ENCODE measurements at regions not wholly inside any gene's neighbourhood (a gene's known extent, or its start where the extent isn't known, plus 50 kb on each side); places are given as distances from the start of the nearest gene placed in this dataset.
"Not testable (repeated sequence)": the region's sequence is repeated elsewhere in the genome, so short reads cannot be mapped to it uniquely, and the experiment has no call there.

DNA sequence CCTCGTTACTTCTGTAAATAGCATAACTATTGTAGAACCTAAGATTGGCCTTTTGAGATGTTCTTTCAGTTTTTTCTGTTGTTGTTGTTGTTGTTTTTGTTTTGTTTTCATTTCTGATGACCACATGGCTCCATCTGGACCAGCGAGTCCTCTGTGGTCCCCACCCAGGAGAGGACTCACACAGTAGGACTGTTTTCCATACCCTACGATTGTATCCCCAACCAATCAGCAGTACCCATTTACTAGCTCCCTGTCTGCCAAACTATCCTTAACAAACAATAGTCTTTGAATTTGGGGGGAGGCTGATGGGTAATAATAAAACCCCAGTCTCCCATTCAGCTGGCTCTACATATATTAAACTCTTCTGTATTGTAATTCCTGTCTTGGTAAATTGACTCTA lies 329.5 kb downstream of the SEMA3D start:
- in situ Hi-C loops (cut with HindIII; ENCODE audit: low pct_unique_long_range_greater_than_20kb, low sequenced_read_pairs) (no loop called here), intact Hi-C loops (cut with micrococcal nuclease; ENCODE audit: unreplicated experiment) (no loop called here)
- ATAC-seq (no peak), DNase-seq (ENCODE audit: low read depth, low spot score) (no peak)
- CTCF ChIA-PET, result interaction anchor here (0.6 kb wide), 1 partner anchor 542 kb away, joined by 5 read pairs; no protein-coding TSS in a partner anchor
- POLR2A ChIA-PET, result no interaction called here
- BruUV-seq (replicated peaks), result no TSS peak
- no peak overlapping the region for H3K4me3 ChIP-seq (ENCODE audit: low read depth in 2 of 2, low read length in 2 of 2)
- H3K4me1 ChIP-seq (ENCODE audit: control insufficient read depth, insufficient read depth, low read length), result no peaks in the 10 kb centered on the region
- H3K9me3 ChIP-seq (ENCODE audit: control insufficient read depth, insufficient read depth, low read depth, low read length), result no peaks in the 10 kb centered on the region
- no peaks in the 10 kb centered on the region for H3K27me3 ChIP-seq (ENCODE audit: control insufficient read depth, insufficient read depth, low read length)
- H3K27ac ChIP-seq (ENCODE audit: low read length), result no peak overlapping the region
- no peaks in the 10 kb centered on the region for H3K36me3 ChIP-seq (ENCODE audit: control insufficient read depth, insufficient read depth, low read length)
- TF ChIP-seq, protein P1, sequence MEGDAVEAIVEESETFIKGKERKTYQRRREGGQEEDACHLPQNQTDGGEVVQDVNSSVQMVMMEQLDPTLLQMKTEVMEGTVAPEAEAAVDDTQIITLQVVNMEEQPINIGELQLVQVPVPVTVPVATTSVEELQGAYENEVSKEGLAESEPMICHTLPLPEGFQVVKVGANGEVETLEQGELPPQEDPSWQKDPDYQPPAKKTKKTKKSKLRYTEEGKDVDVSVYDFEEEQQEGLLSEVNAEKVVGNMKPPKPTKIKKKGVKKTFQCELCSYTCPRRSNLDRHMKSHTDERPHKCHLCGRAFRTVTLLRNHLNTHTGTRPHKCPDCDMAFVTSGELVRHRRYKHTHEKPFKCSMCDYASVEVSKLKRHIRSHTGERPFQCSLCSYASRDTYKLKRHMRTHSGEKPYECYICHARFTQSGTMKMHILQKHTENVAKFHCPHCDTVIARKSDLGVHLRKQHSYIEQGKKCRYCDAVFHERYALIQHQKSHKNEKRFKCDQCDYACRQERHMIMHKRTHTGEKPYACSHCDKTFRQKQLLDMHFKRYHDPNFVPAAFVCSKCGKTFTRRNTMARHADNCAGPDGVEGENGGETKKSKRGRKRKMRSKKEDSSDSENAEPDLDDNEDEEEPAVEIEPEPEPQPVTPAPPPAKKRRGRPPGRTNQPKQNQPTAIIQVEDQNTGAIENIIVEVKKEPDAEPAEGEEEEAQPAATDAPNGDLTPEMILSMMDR (IDR thresholded peaks at IDR 0.05), result no peak
- TF ChIP-seq, protein P2, sequence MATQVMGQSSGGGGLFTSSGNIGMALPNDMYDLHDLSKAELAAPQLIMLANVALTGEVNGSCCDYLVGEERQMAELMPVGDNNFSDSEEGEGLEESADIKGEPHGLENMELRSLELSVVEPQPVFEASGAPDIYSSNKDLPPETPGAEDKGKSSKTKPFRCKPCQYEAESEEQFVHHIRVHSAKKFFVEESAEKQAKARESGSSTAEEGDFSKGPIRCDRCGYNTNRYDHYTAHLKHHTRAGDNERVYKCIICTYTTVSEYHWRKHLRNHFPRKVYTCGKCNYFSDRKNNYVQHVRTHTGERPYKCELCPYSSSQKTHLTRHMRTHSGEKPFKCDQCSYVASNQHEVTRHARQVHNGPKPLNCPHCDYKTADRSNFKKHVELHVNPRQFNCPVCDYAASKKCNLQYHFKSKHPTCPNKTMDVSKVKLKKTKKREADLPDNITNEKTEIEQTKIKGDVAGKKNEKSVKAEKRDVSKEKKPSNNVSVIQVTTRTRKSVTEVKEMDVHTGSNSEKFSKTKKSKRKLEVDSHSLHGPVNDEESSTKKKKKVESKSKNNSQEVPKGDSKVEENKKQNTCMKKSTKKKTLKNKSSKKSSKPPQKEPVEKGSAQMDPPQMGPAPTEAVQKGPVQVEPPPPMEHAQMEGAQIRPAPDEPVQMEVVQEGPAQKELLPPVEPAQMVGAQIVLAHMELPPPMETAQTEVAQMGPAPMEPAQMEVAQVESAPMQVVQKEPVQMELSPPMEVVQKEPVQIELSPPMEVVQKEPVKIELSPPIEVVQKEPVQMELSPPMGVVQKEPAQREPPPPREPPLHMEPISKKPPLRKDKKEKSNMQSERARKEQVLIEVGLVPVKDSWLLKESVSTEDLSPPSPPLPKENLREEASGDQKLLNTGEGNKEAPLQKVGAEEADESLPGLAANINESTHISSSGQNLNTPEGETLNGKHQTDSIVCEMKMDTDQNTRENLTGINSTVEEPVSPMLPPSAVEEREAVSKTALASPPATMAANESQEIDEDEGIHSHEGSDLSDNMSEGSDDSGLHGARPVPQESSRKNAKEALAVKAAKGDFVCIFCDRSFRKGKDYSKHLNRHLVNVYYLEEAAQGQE (IDR thresholded peaks at IDR 0.05; ENCODE audit: insufficient read depth in 1 of 2, low read depth in 2 of 2, low read length in 1 of 2), result no peak
- TF ChIP-seq TCF7L2 (IDR thresholded peaks at IDR 0.05; ENCODE audit: low read depth, low read length) (no peak), POLR2AphosphoS5 (IDR thresholded peaks at IDR 0.05; ENCODE audit: low read depth, low read length) (no peak), SIN3A (IDR thresholded peaks at IDR 0.05; ENCODE audit: borderline replicate concordance, insufficient read depth, low read depth, low read length) (no peak)

DNA sequence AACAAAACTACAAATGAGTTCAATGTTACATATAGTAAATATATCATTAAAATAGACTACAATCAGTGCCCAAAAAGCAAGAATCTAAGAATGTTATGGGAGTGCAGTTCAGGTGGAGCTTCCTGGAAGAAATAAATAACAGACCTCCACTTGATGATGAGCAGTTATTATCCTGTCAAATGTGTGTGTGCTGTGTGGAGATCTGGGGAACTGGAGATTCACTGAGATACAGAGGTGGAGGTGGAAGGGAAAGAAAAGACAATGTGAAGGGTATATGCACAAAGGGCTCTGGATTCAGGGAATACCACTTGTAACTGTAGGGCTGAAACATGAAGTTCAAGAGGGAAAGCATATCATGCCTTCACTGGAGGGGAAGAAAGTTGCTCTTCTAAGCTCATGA lies 331.1 kb downstream of the SEMA3D start:
- Histone ChIP-seq H3K27ac (ENCODE audit: low read length) (no peak overlapping the region), H3K9me3 (ENCODE audit: control insufficient read depth, insufficient read depth, low read depth, low read length) (no peaks in the 10 kb centered on the region), H3K4me1 (ENCODE audit: control insufficient read depth, insufficient read depth, low read length) (no peaks in the 10 kb centered on the region), H3K27me3 (ENCODE audit: control insufficient read depth, insufficient read depth, low read length) (no peaks in the 10 kb centered on the region), H3K36me3 (ENCODE audit: control insufficient read depth, insufficient read depth, low read length) (no peaks in the 10 kb centered on the region), H3K4me3 (ENCODE audit: low read depth in 2 of 2, low read length in 2 of 2) (no peak overlapping the region)
- CTCF ChIA-PET, result no interaction called here
- ATAC-seq (no peak), DNase-seq (ENCODE audit: low read depth, low spot score) (no peak)
- no TSS peak for BruUV-seq (replicated peaks)
- TF ChIP-seq SIN3A (IDR thresholded peaks at IDR 0.05; ENCODE audit: borderline replicate concordance, insufficient read depth, low read depth, low read length) (no peak), TCF7L2 (IDR thresholded peaks at IDR 0.05; ENCODE audit: low read depth, low read length) (no peak), POLR2AphosphoS5 (IDR thresholded peaks at IDR 0.05; ENCODE audit: low read depth, low read length) (no peak)
- TF ChIP-seq, protein P2 (IDR thresholded peaks at IDR 0.05; ENCODE audit: insufficient read depth in 1 of 2, low read depth in 2 of 2, low read length in 1 of 2), result no peak
- TF ChIP-seq, protein P1 (IDR thresholded peaks at IDR 0.05), result no peak
- intact Hi-C loops (cut with micrococcal nuclease; ENCODE audit: unreplicated experiment) (no loop called here), in situ Hi-C loops (cut with HindIII; ENCODE audit: low pct_unique_long_range_greater_than_20kb, low sequenced_read_pairs) (no loop called here)
- POLR2A ChIA-PET, result no interaction called here

DNA sequence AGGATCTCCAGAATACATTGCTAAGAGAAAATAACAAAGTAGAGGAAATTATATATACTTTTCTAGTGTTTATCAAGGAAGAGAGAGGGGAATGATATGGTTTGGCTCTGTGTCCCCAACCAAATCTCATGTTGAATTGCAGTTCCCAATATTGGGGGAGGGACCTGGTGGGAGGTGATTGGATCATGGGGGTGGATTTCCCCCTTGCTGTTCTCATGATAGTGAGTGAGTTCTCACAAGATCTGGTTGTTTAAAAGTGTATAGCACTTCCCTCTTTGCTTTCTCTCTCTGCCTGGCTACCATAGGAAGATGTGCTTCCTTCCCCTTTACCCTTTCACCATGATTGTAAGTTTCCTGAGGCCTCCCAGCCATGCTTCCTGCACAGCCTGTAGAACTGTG lies 337.9 kb downstream of the SEMA3D start:
- DNase-seq (ENCODE audit: low read depth, low spot score); H3K4me3 ChIP-seq (ENCODE audit: low read depth in 2 of 2, low read length in 2 of 2); H3K27ac ChIP-seq (ENCODE audit: low read length); H3K27me3 ChIP-seq (ENCODE audit: control insufficient read depth, insufficient read depth, low read length); in situ Hi-C loops (cut with HindIII; ENCODE audit: low pct_unique_long_range_greater_than_20kb, low sequenced_read_pairs); H3K9me3 ChIP-seq (ENCODE audit: control insufficient read depth, insufficient read depth, low read depth, low read length); POLR2A ChIA-PET; H3K4me1 ChIP-seq (ENCODE audit: control insufficient read depth, insufficient read depth, low read length); BruUV-seq (replicated peaks); H3K36me3 ChIP-seq (ENCODE audit: control insufficient read depth, insufficient read depth, low read length); intact Hi-C loops (cut with micrococcal nuclease; ENCODE audit: unreplicated experiment); CTCF ChIA-PET; ATAC-seq: not testable (repeated sequence)
